HG03575 (cell line): ENCODE measurements at regions not wholly inside any gene's neighbourhood (a gene's known extent, or its start where the extent isn't known, plus 50 kb on each side); places are given as distances from the start of the nearest gene placed in this dataset.
A peak's percentile ranks its signal among the peaks of the same experiment; 100 is the strongest.

ENCODE experiments used
- ATAC-seq: cut with Tn5 transposase; IDR thresholded peaks from one replicate; pipeline ENCODE4 v1.9.1; 2021; ENCODE audit not compliant: unreplicated experiment, insufficient number of reproducible peaks, low FRiP score; ENCODE audit errors: extremely low read depth

DNA sequence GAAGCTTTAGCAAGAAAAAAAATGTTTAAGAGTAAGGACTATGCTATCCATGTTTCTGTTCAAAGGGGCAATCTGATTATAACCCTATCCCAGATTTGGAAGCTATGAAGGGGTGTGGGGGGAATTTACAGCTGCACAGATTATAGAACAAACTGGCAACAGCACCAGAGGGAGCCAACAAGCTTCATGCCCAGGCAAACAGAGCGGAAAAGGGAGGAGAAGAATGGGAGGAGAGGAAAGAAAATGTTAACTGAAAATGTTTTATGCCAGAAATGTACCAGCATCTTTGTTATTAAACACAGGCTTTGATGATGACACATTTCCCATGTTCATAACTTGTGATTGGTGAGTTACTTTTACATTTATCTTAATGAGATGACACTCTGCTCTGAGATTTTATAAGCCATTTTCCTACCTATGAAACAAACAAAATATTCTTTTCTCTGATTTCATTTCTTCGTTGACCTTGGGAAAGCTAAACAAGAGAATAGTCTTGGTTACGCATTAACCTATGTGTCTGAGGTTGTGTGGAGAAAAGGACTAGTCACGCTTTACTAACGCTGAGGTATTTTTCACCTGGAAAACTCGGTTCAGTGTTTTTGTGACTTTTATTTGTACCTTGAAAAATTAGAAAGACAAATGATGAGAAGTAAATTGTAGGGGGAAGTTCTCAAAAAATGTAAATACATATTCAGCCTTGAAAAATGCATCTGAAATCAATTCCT lies 235.8 kb upstream of the MIR17HG start:
- ATAC-seq, result no peak

DNA sequence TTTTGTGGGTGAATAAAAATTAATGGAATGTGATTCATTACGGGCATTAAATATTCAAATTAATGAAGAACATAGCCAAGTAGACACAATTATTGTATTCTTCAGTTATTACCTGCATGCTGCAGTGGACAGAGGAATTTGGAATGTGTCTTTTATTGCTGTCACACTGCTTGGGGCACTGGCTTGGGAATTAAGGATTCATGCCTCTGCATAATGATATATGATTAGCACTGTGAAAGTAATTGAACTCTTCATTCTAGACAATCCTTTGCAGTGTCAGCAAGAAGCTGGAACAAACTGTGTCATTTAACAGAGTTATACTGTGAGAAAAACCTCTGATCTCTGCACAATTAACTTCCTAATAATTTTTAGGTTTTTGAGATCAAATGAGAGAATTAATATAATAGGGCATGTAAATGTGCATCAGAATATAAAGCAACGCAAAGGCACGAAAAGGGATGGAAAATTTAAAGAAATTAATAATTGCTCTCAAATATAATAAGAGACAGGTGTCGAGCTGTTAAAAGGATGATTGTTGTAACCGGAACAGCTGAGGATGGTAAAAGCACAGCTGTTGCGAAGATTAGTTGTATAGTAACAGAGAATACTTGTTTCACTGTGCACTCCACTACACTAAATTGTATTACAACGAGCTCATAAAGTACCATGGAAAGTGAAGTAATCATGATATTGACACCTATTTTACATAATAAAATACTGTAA lies 235.1 kb upstream of the MIR17HG start:
- ATAC-seq, result no peak

- no peak for ATAC-seq
Observed at GRCh38 chr13:91112924-91113277, 234.6 kb upstream of the MIR17HG start.

DNA sequence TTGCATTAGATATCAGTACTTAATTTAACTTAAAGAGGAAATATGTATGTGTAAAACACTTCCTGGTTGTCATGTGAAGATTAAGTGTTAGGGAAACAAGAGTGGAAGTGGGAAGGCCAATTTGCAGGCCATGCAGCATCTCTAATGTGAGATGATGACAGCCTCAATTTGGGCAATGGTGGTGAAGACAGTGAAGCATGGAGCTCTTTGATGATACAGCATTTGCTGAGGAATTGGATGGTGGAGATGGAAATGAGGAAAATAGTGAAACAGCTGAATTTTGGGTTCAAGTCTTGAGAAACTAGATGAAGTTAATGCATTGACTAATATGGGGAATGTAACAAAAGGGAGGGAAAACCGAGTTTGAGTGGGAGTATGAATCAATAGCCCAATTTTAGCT lies 231.7 kb upstream of the MIR17HG start:
- ATAC-seq, result no peak

DNA sequence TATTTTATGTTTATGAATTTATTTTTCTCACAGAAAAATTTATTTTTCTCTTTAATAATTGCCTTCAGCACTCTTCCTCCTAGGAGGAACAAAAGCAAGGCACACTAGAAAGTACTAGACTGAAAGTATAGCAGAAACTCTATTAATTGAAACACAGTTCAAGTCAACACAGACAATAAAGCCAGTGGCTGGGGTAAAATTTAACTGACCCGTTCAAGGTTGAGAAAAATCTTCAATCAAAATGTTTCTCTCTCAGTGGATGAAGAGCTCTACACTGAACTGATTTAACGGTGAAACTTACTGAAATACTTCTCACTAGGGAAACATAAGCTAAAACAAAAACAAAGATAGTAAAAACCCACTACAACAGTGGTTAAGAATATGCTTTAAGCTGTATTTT lies 230.1 kb upstream of the MIR17HG start:
- no peak for ATAC-seq

DNA sequence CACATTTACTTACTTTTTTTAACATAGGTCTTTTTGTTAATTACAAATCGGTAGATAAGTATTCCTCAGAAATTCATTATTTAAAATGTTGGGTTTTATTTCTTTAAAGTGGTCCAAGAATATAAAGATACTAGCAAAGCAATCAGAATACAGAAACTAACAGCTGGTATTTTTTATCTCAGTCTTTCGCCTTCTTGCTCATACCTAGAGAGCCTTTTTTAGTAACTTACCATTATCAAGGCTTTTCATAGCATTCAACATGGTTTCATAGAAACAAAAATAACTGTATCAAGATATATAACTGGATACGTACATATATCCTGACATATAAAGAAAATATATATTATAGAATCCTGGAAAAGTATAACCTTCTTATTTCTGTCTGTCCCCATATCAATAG lies 227.8 kb upstream of the MIR17HG start:
- no peak for ATAC-seq

GRCh38 chr13:91122766-91123165 lies 224.7 kb upstream of the MIR17HG start:
- no peak for ATAC-seq

DNA sequence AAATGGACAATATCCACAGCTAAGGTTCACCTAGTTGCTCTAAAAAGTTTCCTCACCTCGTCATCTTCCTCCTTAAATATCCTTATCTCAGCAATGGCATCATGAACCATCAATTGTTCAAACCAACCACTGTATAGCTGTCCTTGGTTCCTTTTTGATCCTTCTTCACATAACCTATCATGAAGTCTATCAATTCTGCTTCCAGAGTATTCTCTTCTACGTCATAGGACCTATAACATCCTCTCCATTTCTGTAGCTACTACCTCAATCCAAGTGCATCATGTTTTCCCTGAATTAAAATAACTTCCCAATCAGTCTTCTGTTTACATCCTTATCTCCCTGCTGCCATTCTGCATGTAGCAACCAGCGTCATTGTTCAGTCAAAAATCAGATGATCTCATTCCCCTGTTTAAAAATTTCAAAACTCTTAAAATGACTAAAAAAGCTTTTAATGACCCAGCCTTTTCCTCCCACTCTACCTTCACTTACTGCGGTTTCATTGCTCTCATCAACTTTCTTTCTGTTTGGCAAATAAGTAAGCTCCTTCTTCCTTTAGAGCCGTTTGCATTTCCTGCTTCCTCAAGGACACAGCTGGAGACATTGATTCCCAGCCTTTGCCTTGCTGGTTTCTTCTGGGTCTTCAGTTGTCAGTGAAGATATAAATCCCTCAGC lies 223.9 kb upstream of the MIR17HG start:
- no peak for ATAC-seq

DNA sequence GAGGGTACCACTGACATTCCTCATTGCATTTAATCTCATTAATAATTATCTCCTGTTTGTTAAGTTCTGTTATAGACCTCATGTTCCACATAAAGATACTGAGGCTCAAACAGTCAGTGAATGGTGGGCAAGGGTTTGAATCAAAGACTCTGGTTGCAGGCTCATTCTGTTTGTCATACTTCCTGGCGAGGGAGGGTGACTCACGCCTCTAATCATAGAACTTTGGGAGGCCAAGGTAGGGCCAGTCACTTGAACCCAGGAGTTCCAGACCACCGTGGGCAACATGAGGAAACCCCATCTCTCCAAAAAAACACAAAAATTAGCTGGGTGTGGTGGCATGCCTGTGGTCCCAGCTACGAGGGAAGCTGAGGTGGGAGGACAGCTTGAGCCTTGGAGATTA lies 220.7 kb upstream of the MIR17HG start:
- ATAC-seq, result no peak

DNA sequence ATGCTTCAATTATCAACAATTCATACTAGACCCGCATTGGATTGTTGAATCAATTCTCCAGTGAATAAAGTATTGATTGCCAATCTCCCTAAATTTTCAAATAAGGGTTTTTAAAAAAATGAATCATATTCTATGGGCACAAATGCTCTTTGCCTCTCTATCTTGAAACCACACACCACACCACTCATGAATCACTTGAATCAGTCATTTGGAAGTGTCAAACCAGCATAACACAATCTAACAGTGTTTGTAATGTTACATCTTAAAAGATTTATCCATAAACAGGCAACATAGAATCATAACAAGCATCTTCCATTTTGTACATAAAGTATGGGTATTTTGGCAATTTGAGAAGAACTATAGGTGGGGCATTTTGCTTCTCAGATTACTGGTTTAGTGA lies 219.5 kb upstream of the MIR17HG start:
- ATAC-seq, result no peak

DNA sequence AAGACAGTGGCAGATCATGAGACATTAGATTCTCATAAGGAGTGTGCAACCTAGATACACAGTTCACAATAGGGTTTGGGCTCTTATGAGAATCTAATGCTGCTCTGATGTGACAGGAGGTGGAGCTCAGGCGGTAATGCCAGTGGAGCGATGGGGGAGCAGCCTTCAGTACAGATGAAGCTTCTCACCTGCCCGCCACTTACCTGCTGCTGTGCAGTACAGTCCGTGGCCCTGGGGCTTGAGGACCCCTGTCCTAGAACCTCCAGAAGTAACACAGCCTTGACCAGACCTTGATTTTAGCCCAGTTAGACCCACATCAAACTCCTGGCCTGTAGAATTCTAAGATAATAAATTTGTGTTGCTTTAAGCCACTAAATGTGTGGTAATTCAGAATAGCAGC lies 215.1 kb upstream of the MIR17HG start:
- ATAC-seq, result no peak

- no peak for ATAC-seq
Observed at GRCh38 chr13:91132786-91133185, 214.7 kb upstream of the MIR17HG start.

GRCh38 chr13:91133941-91134802 lies 213.3 kb upstream of the MIR17HG start:
- peak; percentile 71 for ATAC-seq

GRCh38 chr13:91134803-91135184 lies 212.7 kb upstream of the MIR17HG start:
- no peak for ATAC-seq

- ATAC-seq, result no peak
Observed at GRCh38 chr13:91135376-91135775, 212.1 kb upstream of the MIR17HG start.

GRCh38 chr13:91135968-91136367 lies 211.5 kb upstream of the MIR17HG start:
- no peak for ATAC-seq

- ATAC-seq, result no peak
Observed at GRCh38 chr13:91136806-91137205, 210.7 kb upstream of the MIR17HG start.

DNA sequence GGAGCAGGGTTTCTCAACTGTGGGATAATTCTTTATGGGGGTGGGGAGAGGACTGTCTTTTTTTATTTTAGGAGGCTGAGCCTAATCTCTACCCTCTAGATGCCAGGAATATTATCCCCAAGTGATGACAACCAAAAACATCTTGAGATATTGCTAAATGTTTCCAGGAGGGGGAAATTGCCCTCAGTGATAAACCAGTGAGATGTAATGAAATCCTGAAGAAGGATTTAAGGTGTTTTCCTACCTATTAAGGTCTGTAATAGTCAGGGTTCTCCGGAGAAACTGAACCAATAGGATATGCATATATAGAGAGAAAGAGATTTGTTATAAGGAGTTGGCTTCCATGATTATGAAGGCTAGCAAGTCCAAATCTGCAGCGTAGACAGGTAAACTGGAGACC lies 208.3 kb upstream of the MIR17HG start:
- ATAC-seq, result no peak

GRCh38 chr13:91141543-91142061 lies 205.9 kb upstream of the MIR17HG start:
- ATAC-seq, result no peak
